HepG2 (cell line): ENCODE measurements at regions not wholly inside any gene's neighbourhood (a gene's known extent, or its start where the extent isn't known, plus 50 kb on each side); places are given as distances from the start of the nearest gene placed in this dataset.
A peak's percentile ranks its signal among the peaks of the same experiment; 100 is the strongest.

Experiments used
- ATAC-seq: fragments of 200-7000 bp; cut with Tn5 transposase; 3 replicates; pipeline ENCODE4 v1.9.1; 2020; ENCODE audit warnings: mild to moderate bottlenecking, moderate library complexity
- BruUV-seq: library from RNA; stranded (reverse); fragments of 400-500 nt; replicated peaks from 2 replicates; lab custom pipeline; 2021; lab: Mats Ljungman, UMichigan
- CTCF ChIA-PET: fragments of 300-600 bp; formaldehyde crosslinking; extraction: SDS; loops from one replicate; lab custom pipeline; 2021; ENCODE audit warnings: low total read pairs, inconsistent platforms, low intra/inter-chr PET ratio; lab: Yijun Ruan, JAX
- POLR2A ChIA-PET: fragments of 350-600 bp; sonication (Branson Sonifier 250); formaldehyde crosslinking; loops from one replicate; lab custom pipeline; 2020; ENCODE audit warnings: antibody characterized with exemption, inconsistent platforms; lab: Yijun Ruan, JAX
- DNase-seq: peaks from one replicate; pipeline ENCODE4 v3.0.0-alpha.2; 2015; ENCODE audit warnings: low spot score
- FAIRE-seq: peaks from 3 replicates; lab custom pipeline; 2011; peaks lifted over from hg19 to GRCh38; lab: Jason Lieb, UNC
- H2AFZ ChIP-seq: one replicate; pipeline ENCODE4 v1.6.1; 2011; ENCODE audit warnings: low read length, inconsistent platforms
- H3K27ac ChIP-seq: fragments of 300-600 bp; 3 replicates; pipeline ENCODE4 v1.8.0; 2011; ENCODE audit warnings: mixed run types, mild to moderate bottlenecking, mixed read lengths, low read length, inconsistent platforms; ENCODE audit not compliant: insufficient read depth; ENCODE audit errors: extremely low read length
- H3K27me3 ChIP-seq, 2 experiments: fragments of 200-600 bp in 1 of 2; 2 replicates in 1 of 2; 3 replicates in 1 of 2; pipeline versions ENCODE4 v1.6.0 to v1.8.0; 2011; ENCODE audit warnings: low read length in 2 of 2, mild to moderate bottlenecking in 2 of 2, moderate library complexity in 2 of 2, inconsistent platforms in 1 of 2; ENCODE audit not compliant: insufficient read depth in 2 of 2, control insufficient read depth in 1 of 2
- H3K36me3 ChIP-seq, 2 experiments: fragments of 200-600 bp in 1 of 2; replicated peaks in 1 of 2; 2 replicates in 1 of 2; 3 replicates in 1 of 2; pipeline versions ENCODE4 v1.5.1 to v1.8.0; 2011; ENCODE audit warnings: low read length in 2 of 2, inconsistent platforms in 1 of 2; ENCODE audit not compliant: insufficient read depth in 2 of 2, control insufficient read depth in 1 of 2
- H3K4me1 ChIP-seq: 2 replicates; pipeline ENCODE4 v1.5.1; 2012; ENCODE audit warnings: low read length, inconsistent platforms; ENCODE audit not compliant: insufficient read depth
- H3K4me2 ChIP-seq: 2 replicates; pipeline ENCODE4 v1.6.0; 2011; ENCODE audit warnings: low read depth, low read length, inconsistent platforms
- H3K4me3 ChIP-seq, 3 experiments: fragments of 200-600 bp in 1 of 3; sonication (generic), shearing (Covaris generic) in 1 of 3; replicated peaks in 1 of 3; 2 replicates each; pipeline ENCODE4 v1.5.1; 2011 to 2016; ENCODE audit warnings: low read length in 3 of 3, inconsistent platforms in 2 of 3, low read depth in 2 of 3, mild to moderate bottlenecking in 2 of 3, control low read depth in 1 of 3, mixed read lengths in 1 of 3; ENCODE audit not compliant: insufficient read depth in 1 of 3
- H3K79me2 ChIP-seq: one replicate; pipeline ENCODE4 v1.6.1; 2011; ENCODE audit warnings: low read length, inconsistent platforms; ENCODE audit not compliant: insufficient read depth
- H3K9ac ChIP-seq: 2 replicates; pipeline ENCODE4 v1.6.0; 2011; ENCODE audit warnings: mild to moderate bottlenecking, low read depth, low read length, inconsistent platforms; ENCODE audit not compliant: insufficient read depth
- H3K9me3 ChIP-seq: 2 replicates; pipeline ENCODE4 v1.5.1; 2012; ENCODE audit warnings: mild to moderate bottlenecking, low read length
- H4K20me1 ChIP-seq: 2 replicates; pipeline ENCODE4 v1.6.0; 2011; ENCODE audit warnings: inconsistent platforms, mild to moderate bottlenecking, low read length, moderate library complexity; ENCODE audit not compliant: insufficient read depth
- FOSL2 ChIP-seq: sonication (generic); formaldehyde crosslinking; IDR thresholded peaks from 2 replicates; pipeline ENCODE4 v1.4.0; 2020; ENCODE audit warnings: missing genetic modification reagents
- GATAD2A ChIP-seq: IDR thresholded peaks from 2 replicates; pipeline ENCODE4 v1.6.1; 2016
- ISL2 ChIP-seq: sonication (generic); formaldehyde crosslinking; IDR thresholded peaks from 2 replicates; pipeline ENCODE4 v1.5.0; 2020; ENCODE audit warnings: missing genetic modification reagents
- KAT2B ChIP-seq: fragments of 150-350 bp; IDR thresholded peaks from 2 replicates; pipeline ENCODE4 v1.6.1; 2014; ENCODE audit warnings: low read depth, low read length, borderline replicate concordance
- KDM6A ChIP-seq: IDR thresholded peaks from 2 replicates; pipeline ENCODE4 v1.6.1; 2016; ENCODE audit warnings: low read depth
- LCORL ChIP-seq, 2 experiments: fragments of 450-650 bp in 1 of 2; sonication (generic) in 1 of 2; formaldehyde crosslinking in 1 of 2; IDR thresholded peaks; 2 replicates each; pipeline versions ENCODE4 v1.5.0 to v1.6.1; 2017 to 2020; ENCODE audit warnings: antibody characterized with exemption in 1 of 2, missing genetic modification reagents in 1 of 2
- MAZ ChIP-seq, 2 experiments: sonication (generic) in 1 of 2; formaldehyde crosslinking in 1 of 2; IDR thresholded peaks; 2 replicates each; pipeline versions ENCODE4 v1.5.0 to v1.6.1; 2012 to 2020; ENCODE audit warnings: low read depth in 2 of 2, mild to moderate bottlenecking in 2 of 2, borderline replicate concordance in 1 of 2, improper control_type of control experiment in 1 of 2, low read length in 1 of 2, missing genetic modification reagents in 1 of 2, moderate library complexity in 1 of 2
- NFRKB ChIP-seq: fragments of 450-650 bp; IDR thresholded peaks from 2 replicates; pipeline ENCODE4 v1.6.1; 2017
- NR2F6 ChIP-seq, 2 experiments: IDR thresholded peaks; 2 replicates each; pipeline ENCODE4 v1.6.1; 2016; ENCODE audit warnings: antibody characterized with exemption in 1 of 2, mild to moderate bottlenecking in 1 of 2
- RXRB ChIP-seq: IDR thresholded peaks from 2 replicates; pipeline ENCODE4 v1.6.1; 2016; ENCODE audit warnings: borderline replicate concordance, missing genetic modification reagents, missing compliant biosample characterization
- SIX1 ChIP-seq: sonication (generic); formaldehyde crosslinking; IDR thresholded peaks from 2 replicates; pipeline ENCODE4 v1.4.0; 2020; ENCODE audit warnings: missing genetic modification reagents, borderline replicate concordance
- ZMYM4 ChIP-seq: sonication (generic); formaldehyde crosslinking; IDR thresholded peaks from 2 replicates; pipeline ENCODE4 v1.8.1; 2023; ENCODE audit warnings: mild to moderate bottlenecking, missing genetic modification reagents
- WGBS: methylation state at CpG from one replicate; pipeline ENCODE4 v1.1.6; 2017; ENCODE audit warnings: low lambda C conversion rate; 5-methylcytosine and 5-hydroxymethylcytosine counted together
- in situ Hi-C: cut with HindIII; loops from 2 replicates; pipeline ENCODE4 v1.10.0; 2017; ENCODE audit warnings: low pct_unique_long_range_greater_than_20kb; ENCODE audit not compliant: extremely low pct_ligation_motif_present
- intact Hi-C: fragments of 100-400 bp; cut with micrococcal nuclease; formaldehyde crosslinking; loops from one replicate; pipeline ENCODE4 v1.10.0; 2022; ENCODE audit not compliant: unreplicated experiment
- TF ChIP-seq, protein P1 (sequence below): IDR thresholded peaks from 2 replicates; pipeline ENCODE4 v1.4.0; 2020; ENCODE audit warnings: mild to moderate bottlenecking, missing genetic modification reagents
- TF ChIP-seq, protein P2 (sequence below): sonication (generic); formaldehyde crosslinking; IDR thresholded peaks from 2 replicates; pipeline ENCODE4 v1.5.0; 2020; ENCODE audit warnings: missing genetic modification reagents
- TF ChIP-seq, protein P3 (sequence below): sonication (generic); formaldehyde crosslinking; IDR thresholded peaks from 2 replicates; pipeline ENCODE4 v1.5.1; 2020; ENCODE audit warnings: mild to moderate bottlenecking, missing genetic modification reagents, borderline replicate concordance

DNA sequence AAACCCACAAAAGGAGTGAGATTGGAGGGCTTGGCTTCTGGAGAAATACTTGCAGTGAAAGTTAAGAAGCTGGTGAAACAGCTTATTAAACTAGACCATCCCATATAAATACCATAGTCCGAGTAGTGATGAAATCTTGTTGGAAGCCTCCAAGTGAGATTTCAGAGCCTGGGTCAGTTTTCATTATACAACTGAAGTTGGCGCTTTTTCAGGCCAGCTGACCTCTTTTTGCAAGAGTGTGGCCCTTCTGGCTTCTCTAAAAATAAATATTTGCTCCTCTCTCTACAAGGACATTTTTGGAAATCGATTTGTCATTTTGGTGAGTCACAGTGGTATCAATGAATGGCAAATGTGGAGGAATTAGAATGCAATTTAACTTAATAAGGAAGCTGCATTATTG, 51.2 kb upstream of the THRB start:
- POLR2A ChIA-PET: interaction anchor here (1.3 kb wide), 1 partner anchor 22 kb away, joined by 3 read pairs; no protein-coding TSS in a partner anchor
- no peak overlapping the region for H3K27ac ChIP-seq
- TF ChIP-seq RXRB (CRISPR knock-in tag): peak; percentile 27; the same call in 1 of the 2 replicates
- TF ChIP-seq KDM6A (CRISPR knock-in tag): no peak
- TF ChIP-seq, protein P1, sequence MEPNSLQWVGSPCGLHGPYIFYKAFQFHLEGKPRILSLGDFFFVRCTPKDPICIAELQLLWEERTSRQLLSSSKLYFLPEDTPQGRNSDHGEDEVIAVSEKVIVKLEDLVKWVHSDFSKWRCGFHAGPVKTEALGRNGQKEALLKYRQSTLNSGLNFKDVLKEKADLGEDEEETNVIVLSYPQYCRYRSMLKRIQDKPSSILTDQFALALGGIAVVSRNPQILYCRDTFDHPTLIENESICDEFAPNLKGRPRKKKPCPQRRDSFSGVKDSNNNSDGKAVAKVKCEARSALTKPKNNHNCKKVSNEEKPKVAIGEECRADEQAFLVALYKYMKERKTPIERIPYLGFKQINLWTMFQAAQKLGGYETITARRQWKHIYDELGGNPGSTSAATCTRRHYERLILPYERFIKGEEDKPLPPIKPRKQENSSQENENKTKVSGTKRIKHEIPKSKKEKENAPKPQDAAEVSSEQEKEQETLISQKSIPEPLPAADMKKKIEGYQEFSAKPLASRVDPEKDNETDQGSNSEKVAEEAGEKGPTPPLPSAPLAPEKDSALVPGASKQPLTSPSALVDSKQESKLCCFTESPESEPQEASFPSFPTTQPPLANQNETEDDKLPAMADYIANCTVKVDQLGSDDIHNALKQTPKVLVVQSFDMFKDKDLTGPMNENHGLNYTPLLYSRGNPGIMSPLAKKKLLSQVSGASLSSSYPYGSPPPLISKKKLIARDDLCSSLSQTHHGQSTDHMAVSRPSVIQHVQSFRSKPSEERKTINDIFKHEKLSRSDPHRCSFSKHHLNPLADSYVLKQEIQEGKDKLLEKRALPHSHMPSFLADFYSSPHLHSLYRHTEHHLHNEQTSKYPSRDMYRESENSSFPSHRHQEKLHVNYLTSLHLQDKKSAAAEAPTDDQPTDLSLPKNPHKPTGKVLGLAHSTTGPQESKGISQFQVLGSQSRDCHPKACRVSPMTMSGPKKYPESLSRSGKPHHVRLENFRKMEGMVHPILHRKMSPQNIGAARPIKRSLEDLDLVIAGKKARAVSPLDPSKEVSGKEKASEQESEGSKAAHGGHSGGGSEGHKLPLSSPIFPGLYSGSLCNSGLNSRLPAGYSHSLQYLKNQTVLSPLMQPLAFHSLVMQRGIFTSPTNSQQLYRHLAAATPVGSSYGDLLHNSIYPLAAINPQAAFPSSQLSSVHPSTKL (CRISPR knock-in tag): peak; percentile 43; the same call in 1 of the 2 replicates
- 0 out of 2 replicates have a peak, but pooled peaks have one; percentile 27 for TF ChIP-seq ZMYM4 (CRISPR knock-in tag)
- TF ChIP-seq ISL2 (CRISPR knock-in tag): 0 out of 2 replicates have a peak, but pooled peaks have one; percentile 19
- TF ChIP-seq, protein P2, sequence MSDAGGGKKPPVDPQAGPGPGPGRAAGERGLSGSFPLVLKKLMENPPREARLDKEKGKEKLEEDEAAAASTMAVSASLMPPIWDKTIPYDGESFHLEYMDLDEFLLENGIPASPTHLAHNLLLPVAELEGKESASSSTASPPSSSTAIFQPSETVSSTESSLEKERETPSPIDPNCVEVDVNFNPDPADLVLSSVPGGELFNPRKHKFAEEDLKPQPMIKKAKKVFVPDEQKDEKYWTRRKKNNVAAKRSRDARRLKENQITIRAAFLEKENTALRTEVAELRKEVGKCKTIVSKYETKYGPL (CRISPR knock-in tag): peak; percentile 62; the same call in 1 of the 2 replicates
- TF ChIP-seq KAT2B: peak; percentile 66; the same call in 1 of the 2 replicates
- 0 out of 2 replicates have a peak, but pooled peaks have one; percentile 22 for TF ChIP-seq LCORL (IDR thresholded peaks at IDR 0.05)
- no peak for TF ChIP-seq LCORL (CRISPR knock-in tag; IDR thresholded peaks at IDR 0.05)
- 0 out of 2 replicates have a peak, but pooled peaks have one; percentile 50 for TF ChIP-seq GATAD2A (CRISPR knock-in tag)
- peak; percentile 46; the same call in 1 of the 2 replicates for TF ChIP-seq NR2F6 (IDR thresholded peaks at IDR 0.05)
- TF ChIP-seq NR2F6 (CRISPR knock-in tag; IDR thresholded peaks at IDR 0.05): no peak
- TF ChIP-seq MAZ (IDR thresholded peaks at IDR 0.05; ENCODE audit: borderline replicate concordance, low read depth, low read length): no peak
- TF ChIP-seq MAZ (CRISPR knock-in tag; IDR thresholded peaks at IDR 0.05; ENCODE audit: low read depth): no peak
- TF ChIP-seq, protein P3, sequence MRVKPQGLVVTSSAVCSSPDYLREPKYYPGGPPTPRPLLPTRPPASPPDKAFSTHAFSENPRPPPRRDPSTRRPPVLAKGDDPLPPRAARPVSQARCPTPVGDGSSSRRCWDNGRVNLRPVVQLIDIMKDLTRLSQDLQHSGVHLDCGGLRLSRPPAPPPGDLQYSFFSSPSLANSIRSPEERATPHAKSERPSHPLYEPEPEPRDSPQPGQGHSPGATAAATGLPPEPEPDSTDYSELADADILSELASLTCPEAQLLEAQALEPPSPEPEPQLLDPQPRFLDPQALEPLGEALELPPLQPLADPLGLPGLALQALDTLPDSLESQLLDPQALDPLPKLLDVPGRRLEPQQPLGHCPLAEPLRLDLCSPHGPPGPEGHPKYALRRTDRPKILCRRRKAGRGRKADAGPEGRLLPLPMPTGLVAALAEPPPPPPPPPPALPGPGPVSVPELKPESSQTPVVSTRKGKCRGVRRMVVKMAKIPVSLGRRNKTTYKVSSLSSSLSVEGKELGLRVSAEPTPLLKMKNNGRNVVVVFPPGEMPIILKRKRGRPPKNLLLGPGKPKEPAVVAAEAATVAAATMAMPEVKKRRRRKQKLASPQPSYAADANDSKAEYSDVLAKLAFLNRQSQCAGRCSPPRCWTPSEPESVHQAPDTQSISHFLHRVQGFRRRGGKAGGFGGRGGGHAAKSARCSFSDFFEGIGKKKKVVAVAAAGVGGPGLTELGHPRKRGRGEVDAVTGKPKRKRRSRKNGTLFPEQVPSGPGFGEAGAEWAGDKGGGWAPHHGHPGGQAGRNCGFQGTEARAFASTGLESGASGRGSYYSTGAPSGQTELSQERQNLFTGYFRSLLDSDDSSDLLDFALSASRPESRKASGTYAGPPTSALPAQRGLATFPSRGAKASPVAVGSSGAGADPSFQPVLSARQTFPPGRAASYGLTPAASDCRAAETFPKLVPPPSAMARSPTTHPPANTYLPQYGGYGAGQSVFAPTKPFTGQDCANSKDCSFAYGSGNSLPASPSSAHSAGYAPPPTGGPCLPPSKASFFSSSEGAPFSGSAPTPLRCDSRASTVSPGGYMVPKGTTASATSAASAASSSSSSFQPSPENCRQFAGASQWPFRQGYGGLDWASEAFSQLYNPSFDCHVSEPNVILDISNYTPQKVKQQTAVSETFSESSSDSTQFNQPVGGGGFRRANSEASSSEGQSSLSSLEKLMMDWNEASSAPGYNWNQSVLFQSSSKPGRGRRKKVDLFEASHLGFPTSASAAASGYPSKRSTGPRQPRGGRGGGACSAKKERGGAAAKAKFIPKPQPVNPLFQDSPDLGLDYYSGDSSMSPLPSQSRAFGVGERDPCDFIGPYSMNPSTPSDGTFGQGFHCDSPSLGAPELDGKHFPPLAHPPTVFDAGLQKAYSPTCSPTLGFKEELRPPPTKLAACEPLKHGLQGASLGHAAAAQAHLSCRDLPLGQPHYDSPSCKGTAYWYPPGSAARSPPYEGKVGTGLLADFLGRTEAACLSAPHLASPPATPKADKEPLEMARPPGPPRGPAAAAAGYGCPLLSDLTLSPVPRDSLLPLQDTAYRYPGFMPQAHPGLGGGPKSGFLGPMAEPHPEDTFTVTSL (CRISPR knock-in tag): peak; percentile 55; the same call in 1 of the 2 replicates
- no peak for TF ChIP-seq NFRKB
- peak; percentile 67; the same call in 1 of the 2 replicates for TF ChIP-seq FOSL2 (CRISPR knock-in tag)
- peak; percentile 43; the same call in 1 of the 2 replicates for TF ChIP-seq SIX1 (CRISPR knock-in tag)

More for the DNA sequence above, 51.2 kb upstream of the THRB start:
- Histone ChIP-seq H3K4me3 (no peak overlapping the region), H3K36me3 (no peaks in the 10 kb centered on the region), H3K79me2 (no peaks in the 10 kb centered on the region), H4K20me1 (no peaks in the 10 kb centered on the region), H3K9ac (no peak overlapping the region), H2AFZ (no peak overlapping the region), H3K27me3 (no peaks in the 10 kb centered on the region), H3K9me3 (no peaks in the 10 kb centered on the region), H3K4me2 (no peak overlapping the region), H3K4me1 (peaks cover 22% of the 10 kb centered on the region)
- ATAC-seq: peak; percentile 78
- DNase-seq: peak; percentile 31
- intact Hi-C loops (no loop called here), in situ Hi-C loops (no loop called here)
- WGBS: 3% methylated on average over 3 of the region's 3 CpGs
- no TSS peak for BruUV-seq
- FAIRE-seq: no peak
- CTCF ChIA-PET: no interaction called here
